Eye (tissue), 1 donor: ENCODE measurements at regions not wholly inside any gene's neighbourhood (a gene's known extent, or its start where the extent isn't known, plus 50 kb on each side); places are given as distances from the start of the nearest gene placed in this dataset.
"Not testable (repeated sequence)": the region's sequence is repeated elsewhere in the genome, so short reads cannot be mapped to it uniquely, and the experiment has no call there.

ENCODE experiments used
- DNase-seq: peaks from one replicate; pipeline ENCODE4 v3.0.0-alpha.2; 2015

DNA sequence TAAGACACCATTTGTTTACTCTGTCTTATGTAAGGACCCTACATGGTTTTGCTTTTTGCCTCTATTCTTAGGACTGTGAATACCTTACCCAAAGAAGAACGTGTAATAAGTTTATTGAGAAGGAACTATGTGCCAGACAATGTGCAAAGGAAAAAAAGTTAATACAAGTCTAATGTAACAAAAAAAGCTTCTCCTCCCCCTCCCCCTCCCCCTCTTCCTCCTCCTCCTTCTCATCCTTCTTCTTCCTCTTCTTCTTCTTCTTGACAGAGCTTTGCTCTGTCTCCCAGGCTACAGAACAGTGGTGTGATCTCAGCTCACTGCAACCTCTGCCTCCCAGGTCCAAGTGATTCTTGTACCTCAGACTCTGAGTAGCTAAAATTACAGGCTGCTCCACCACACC is 50.9 kb upstream of the MITF start:
- DNase-seq: no peak

- no peak for DNase-seq
Observed at GRCh38 chr3:69687641-69688040, 51.6 kb upstream of the MITF start.

- no peak for DNase-seq
Observed at GRCh38 chr3:69686056-69686455, 53.2 kb upstream of the MITF start.

DNA sequence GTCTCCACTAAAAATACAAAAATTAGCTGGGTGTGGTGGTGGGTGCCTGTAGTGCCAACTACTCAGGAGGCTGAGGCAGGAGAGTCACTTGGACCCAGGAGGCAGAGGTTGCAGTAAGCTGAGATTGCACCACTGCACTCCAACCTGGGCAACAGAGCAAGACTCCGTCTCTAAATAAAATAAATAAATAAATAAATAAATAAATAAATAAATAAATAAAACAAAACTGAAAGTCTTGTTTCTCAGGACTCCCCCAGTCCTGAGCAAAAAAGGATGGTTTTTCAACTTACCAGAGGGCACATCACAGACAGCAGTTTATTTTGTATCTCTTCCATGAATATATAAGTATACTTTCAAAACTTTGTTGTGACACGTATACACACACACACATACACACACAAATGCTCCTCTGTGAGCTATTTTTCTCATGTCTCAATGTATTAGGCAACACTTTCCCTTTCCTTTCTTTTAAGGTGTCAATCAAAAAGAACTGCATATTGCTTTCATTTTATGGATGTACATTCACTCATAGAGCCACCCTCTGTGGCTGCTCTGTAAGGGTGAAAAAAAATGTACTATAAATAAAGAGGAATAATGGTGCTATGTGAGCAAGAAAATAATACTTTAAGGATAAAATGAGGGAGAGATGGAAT is 54.8 kb upstream of the MITF start:
- no peak for DNase-seq

GRCh38 chr3:69683082-69683806 is 56.0 kb upstream of the MITF start:
- DNase-seq: no peak

DNA sequence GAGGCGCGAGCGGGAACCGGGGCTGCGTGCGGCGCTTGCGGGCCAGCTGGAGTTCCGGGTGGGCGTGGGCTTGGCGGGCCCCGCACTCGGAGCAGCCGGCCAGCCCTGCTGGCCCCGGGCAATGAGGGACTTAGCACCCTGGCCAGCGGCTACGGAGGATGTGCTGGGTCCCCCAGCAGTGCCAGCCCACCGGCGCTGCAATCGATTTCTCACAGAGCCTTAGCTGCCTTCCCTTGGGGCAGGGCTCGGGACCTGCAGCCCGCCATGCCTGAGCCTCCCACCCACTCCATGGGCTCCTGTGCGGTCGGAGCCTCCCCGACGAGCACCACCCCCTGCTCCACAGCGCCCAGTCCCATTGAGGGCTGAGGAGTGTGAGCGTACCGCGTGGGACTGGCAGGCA is 61.8 kb upstream of the MITF start:
- not testable (repeated sequence) for DNase-seq

- DNase-seq: peak; percentile 49
Observed at GRCh38 chr3:69675786-69676530, 63.3 kb upstream of the MITF start.

- no peak for DNase-seq
Observed at GRCh38 chr3:69674752-69675151, 64.5 kb upstream of the MITF start.

GRCh38 chr3:69671082-69671952 is 67.9 kb upstream of the MITF start:
- peak; percentile 89 for DNase-seq

- no peak for DNase-seq
Observed at GRCh38 chr3:69669070-69669469, 70.2 kb upstream of the MITF start.

- DNase-seq: peak; percentile 27
Observed at GRCh38 chr3:69665026-69665737, 74.1 kb upstream of the MITF start.

DNA sequence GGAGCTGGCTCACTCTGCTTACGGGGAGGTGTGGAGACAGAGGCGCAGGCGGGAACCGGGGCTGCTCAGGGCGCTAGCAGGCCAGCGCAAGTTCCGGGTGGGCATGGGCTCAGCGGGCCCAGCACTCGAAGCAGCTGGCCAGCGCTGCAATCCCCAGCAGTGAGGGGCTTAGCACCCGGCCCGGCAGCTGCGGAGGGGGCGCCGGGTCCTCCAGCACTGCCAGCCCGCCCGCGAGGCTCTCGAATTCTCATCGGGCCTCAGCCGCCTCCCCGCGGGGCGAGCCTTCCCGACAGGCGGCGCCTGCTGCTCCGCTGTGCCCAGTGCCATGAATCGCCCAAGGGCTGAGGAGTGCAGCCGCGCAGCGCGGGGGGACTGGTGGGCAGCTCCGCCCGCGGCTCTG is 78.6 kb upstream of the MITF start:
- no peak for DNase-seq

GRCh38 chr3:69659180-69659910 is 79.9 kb upstream of the MITF start:
- no peak for DNase-seq

- DNase-seq: no peak
Observed at GRCh38 chr3:69658514-69659140, 80.6 kb upstream of the MITF start.

DNA sequence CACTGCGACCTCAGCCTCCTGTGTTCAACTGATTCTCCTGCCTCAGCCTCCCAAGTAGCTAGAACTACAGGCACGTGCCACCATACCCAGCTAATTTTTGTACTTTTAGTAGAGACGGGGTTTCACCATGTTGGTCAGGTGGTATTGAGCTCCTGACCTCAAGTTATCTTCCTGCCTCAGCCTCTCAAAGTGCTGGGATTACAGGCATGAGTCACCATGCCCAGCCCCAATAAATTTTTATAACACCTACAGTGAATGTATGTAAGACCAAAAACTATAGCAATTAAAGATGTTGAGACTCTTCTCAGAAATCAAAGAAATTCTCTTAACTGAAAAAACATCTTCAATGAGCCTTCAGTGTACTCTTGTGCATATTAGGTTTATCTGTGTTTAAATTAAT is 82.2 kb upstream of the MITF start:
- not testable (repeated sequence) for DNase-seq

GRCh38 chr3:69651765-69652164 is 87.5 kb upstream of the MITF start:
- DNase-seq: no peak

- no peak for DNase-seq
Observed at GRCh38 chr3:69650066-69650419, 89.2 kb upstream of the MITF start.

DNA sequence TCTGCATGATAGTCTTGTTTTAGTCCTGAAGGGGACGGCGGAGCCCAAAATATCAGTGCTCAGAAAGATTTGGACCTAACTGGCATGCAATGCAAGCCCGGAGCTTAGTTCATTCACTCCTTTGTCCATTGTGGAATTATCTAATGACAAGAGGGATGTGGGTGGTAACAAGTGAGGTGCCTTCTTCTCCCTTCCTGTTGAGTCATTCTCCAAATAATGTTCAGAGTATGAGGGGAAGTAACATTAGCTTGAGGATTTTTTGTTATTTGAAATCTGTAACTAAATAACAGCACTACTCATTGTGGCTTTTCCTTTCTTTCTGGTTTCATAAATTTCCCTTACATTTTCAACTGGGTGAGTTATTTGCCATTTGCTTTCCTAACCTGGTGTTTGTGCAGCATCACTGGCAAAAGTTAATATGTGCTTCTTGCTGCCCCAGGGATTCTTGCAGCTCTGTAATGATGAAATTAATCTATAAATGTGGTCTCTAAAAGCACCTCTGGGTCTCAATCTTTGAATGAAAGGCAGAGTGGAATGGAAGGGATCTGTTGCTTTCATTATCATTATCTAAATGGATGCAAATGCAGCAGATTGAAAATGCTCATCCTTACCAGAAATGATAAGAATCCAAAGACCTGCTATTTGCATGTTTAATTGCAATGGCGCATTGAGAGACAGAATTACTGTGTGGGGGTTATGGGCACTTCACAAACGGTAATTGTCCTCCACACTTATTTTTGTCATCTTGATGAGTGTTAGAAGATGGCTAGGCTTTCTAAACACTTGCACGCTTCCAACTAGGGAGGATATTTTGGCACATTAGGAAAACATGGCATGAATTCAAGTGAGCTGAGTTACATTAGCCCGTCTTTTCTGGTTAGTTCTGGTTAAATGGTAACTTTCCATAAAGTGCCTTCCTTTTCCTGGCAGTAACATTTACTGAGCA is 89.9 kb upstream of the MITF start:
- DNase-seq: no peak

- DNase-seq: no peak
Observed at GRCh38 chr3:69648126-69648525, 91.1 kb upstream of the MITF start.

- no peak for DNase-seq
Observed at GRCh38 chr3:69647511-69648110, 91.7 kb upstream of the MITF start.
